LNCAP (cell line): ENCODE measurements at regions not wholly inside any gene's neighbourhood (a gene's known extent, or its start where the extent isn't known, plus 50 kb on each side); places are given as distances from the start of the nearest gene placed in this dataset.

Experiments used
- TF ChIP-seq, protein P1 (sequence below): fragments of 450-650 bp; IDR thresholded peaks from 2 replicates; pipeline ENCODE4 v1.5.1; 2017; ENCODE audit warnings: mild to moderate bottlenecking

DNA sequence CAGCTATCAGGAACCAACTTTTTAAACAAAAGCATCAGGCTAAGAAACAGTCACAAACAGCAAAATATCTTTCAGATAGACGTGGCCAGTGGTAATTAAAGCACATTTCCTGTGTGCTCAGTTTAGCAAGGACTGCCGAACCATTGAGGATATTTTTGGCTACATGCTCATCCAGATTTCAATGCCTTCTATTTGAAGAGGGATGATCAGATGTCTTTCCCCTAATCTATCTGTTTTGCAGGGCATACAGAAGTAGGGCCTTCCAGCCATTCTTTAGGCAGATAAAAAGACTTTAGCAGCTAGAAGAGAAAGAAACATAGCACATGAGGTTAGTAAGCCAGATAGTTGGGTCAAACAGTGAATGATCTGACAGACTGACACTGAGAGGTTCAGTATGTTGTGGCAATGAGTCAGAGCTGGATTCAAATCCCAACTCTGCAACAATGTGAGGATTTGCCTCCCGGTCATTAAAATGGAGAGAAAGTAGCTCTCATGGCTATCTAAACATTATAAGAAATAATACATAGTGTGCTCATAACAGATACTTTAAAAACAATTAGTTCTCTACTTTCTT is 100.0 kb upstream of the PRKG2 start:
- TF ChIP-seq, protein P1, sequence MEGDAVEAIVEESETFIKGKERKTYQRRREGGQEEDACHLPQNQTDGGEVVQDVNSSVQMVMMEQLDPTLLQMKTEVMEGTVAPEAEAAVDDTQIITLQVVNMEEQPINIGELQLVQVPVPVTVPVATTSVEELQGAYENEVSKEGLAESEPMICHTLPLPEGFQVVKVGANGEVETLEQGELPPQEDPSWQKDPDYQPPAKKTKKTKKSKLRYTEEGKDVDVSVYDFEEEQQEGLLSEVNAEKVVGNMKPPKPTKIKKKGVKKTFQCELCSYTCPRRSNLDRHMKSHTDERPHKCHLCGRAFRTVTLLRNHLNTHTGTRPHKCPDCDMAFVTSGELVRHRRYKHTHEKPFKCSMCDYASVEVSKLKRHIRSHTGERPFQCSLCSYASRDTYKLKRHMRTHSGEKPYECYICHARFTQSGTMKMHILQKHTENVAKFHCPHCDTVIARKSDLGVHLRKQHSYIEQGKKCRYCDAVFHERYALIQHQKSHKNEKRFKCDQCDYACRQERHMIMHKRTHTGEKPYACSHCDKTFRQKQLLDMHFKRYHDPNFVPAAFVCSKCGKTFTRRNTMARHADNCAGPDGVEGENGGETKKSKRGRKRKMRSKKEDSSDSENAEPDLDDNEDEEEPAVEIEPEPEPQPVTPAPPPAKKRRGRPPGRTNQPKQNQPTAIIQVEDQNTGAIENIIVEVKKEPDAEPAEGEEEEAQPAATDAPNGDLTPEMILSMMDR = no peak

DNA sequence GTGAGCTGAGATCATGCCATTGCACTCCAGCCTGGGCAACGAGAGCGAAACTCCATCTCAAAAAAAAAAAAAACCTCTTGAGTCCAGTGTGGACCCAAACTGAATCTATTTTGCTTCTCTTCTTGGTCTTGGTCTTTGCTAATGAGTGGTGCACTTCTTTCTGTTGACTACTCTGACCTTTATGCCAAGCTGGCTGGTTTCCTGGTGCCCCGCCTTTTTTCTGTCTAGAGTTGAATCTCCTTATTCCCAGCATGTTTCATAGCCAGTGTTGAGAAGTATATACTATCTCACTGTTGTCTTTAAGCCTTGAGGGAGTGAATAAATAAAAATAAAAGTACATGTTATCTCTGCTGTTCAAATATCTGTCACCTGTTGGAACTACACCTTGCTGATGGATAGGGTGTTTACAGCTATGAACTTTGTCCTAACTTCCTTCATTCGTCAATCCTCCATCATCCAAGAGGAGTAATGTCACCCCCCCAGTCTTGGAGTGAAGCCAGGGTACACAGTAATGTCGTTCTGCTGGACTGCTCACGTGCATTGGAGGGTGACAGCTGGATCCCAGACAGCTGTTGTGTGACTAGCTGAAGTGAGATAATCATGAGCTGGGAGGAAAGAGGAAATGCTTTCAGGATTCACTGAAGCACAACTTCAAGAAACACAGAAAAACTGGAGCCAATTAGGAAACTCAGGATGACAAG is 99.3 kb upstream of the PRKG2 start:
- TF ChIP-seq, protein P1 = no peak

DNA sequence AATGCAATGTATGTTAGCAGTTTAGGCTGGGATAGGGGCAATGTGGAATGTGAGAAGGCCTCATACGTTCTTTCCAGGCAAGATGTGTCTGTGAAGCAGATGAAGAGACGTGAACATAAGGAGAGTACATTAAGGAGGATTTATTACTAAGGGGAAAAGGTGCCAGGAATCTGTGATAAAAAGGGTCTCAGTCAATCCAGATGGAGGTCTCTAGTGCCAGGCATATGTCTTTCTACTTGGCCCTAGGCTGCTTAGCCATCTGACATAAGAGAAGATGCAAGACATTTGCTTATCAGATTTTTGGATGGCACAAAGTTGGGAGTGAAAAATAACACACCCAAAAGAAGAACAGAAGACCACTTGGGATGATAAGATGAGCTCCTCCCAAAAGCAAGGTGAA is 93.0 kb upstream of the PRKG2 start:
- TF ChIP-seq, protein P1 = no peak

DNA sequence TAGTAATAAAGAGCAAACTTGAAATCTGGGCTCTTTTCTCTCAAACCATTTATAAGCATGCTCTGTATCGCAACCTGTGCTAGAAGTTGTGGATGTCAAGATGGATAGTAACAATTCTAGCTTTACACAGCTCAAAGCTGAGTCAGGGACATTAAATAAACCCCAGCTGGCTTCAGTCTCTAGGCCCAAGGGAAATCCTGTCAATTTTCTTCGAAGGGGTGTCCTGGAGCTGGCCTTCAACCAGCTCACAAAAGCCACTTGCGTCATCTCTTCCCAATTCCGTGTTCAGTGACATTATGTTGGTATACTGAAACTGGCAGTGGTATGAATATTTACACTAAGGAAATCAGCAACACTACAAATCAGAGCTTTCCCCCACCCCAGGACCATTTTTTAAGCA is 89.8 kb upstream of the PRKG2 start:
- TF ChIP-seq, protein P1 = no peak

DNA sequence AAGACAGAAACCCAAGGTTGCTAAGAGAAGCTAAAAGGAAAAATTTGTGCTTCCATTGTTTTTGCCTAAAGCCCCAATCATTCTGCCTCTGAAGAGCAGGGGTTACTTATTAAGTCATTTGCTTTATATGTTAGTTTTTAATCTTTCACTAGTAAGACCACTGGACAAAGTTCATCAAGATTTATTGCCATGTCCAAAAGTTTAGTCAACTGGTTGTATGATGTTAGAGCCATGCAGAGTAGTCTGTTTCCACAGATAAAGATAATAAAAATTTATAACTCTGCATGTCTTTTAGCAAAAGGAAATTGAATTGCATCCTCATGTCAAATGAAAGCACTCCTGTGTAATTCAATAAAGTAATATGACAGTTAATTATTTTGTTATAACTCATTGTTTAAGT is 75.8 kb upstream of the PRKG2 start:
- TF ChIP-seq, protein P1 = no peak

DNA sequence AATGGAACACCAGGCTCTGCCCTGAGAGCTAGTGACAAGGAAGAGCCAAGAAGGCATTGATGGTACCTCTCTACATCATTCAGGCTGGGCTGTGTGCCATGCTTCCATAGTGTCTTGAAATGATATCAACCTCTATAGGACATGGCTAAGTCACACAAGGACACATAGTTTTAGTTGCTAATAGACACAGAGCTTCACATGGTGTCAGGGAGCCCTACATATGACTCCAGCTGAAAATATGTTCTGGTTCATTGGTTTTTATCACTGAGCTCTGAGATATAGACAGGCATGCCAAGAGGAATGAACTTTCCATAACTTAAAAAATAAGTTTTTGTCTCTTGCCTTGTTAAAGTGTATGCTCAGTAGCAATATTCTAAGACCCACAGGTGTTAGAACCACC is 72.1 kb upstream of the PRKG2 start:
- TF ChIP-seq, protein P1 = no peak

DNA sequence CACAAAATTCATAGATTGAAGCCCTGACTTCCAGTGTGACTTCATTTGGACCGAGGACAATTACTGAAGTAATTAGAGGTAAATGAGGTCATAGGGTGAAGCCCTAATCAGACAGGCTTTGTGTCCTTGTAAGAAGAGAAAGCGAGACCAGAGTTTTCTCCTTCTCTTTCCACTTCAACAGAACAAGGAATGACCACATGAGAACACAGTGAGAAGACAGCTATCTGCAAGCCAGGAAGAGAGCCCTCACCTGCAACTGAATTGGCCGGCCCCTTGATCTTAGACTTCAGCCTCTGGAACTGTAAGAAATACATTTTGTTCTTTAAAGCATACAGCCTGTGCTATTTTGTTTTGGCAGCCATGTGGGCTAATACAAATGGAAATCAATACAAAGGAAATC is 67.1 kb upstream of the PRKG2 start:
- TF ChIP-seq, protein P1 = no peak
